H9 (cell line): ENCODE measurements at regions not wholly inside any gene's neighbourhood (a gene's known extent, or its start where the extent isn't known, plus 50 kb on each side); places are given as distances from the start of the nearest gene placed in this dataset.

ENCODE experiments used
- DNase-seq: peaks from one replicate; pipeline ENCODE4 v3.0.0-alpha.2; 2017
- H2AFZ ChIP-seq: one replicate; pipeline ENCODE4 v1.6.1; 2013; ENCODE audit warnings: mild to moderate bottlenecking, low read length, control low read depth, moderate library complexity
- H2AK5ac ChIP-seq: 2 replicates; pipeline ENCODE4 v1.6.1; 2013; ENCODE audit warnings: low read length, control low read depth, mixed read lengths; ENCODE audit not compliant: insufficient read length
- H2BK120ac ChIP-seq: one replicate; pipeline ENCODE4 v1.6.1; 2013; ENCODE audit warnings: low read depth, mild to moderate bottlenecking, low read length, control low read depth, inconsistent platforms; ENCODE audit not compliant: poor library complexity, severe bottlenecking
- H2BK12ac ChIP-seq: 2 replicates; pipeline ENCODE4 v1.6.1; 2013; ENCODE audit warnings: low read length, control low read depth, mixed read lengths, low read depth; ENCODE audit not compliant: insufficient read length
- H2BK15ac ChIP-seq: 2 replicates; pipeline ENCODE4 v1.6.1; 2013; ENCODE audit warnings: low read depth, low read length, control low read depth
- H2BK20ac ChIP-seq: one replicate; pipeline ENCODE4 v1.6.1; 2013; ENCODE audit warnings: low read depth, mild to moderate bottlenecking, low read length, control low read depth, inconsistent platforms; ENCODE audit not compliant: poor library complexity, severe bottlenecking
- H2BK5ac ChIP-seq: 2 replicates; pipeline ENCODE4 v1.6.1; 2013; ENCODE audit warnings: low read length, control low read depth, mixed read lengths; ENCODE audit not compliant: insufficient read length
- H3K14ac ChIP-seq: 2 replicates; pipeline ENCODE4 v1.6.1; 2013; ENCODE audit warnings: low read length, control low read depth; ENCODE audit not compliant: insufficient read depth
- H3K18ac ChIP-seq: 2 replicates; pipeline ENCODE4 v1.6.1; 2013; ENCODE audit warnings: low read depth, mild to moderate bottlenecking, mixed read lengths, low read length, control low read depth; ENCODE audit not compliant: insufficient read length
- H3K23ac ChIP-seq: 2 replicates; pipeline ENCODE4 v1.6.1; 2013; ENCODE audit warnings: low read length, control low read depth, mixed read lengths, low read depth; ENCODE audit not compliant: insufficient read length
- H3K23me2 ChIP-seq: 2 replicates; pipeline ENCODE4 v1.6.1; 2013; ENCODE audit warnings: low read depth, mild to moderate bottlenecking, mixed read lengths, low read length, control low read depth; ENCODE audit not compliant: insufficient read length, poor library complexity, severe bottlenecking
- H3K27ac ChIP-seq: 2 replicates; pipeline ENCODE4 v1.5.1; 2013; ENCODE audit warnings: low read length, control low read depth, mixed read lengths, low read depth; ENCODE audit not compliant: insufficient read length
- H3K27me3 ChIP-seq: 2 replicates; pipeline ENCODE4 v1.6.1; 2013; ENCODE audit warnings: low read length, control low read depth, inconsistent platforms; ENCODE audit not compliant: insufficient read depth
- H3K4ac ChIP-seq: 2 replicates; pipeline ENCODE4 v1.6.1; 2013; ENCODE audit warnings: low read depth, mild to moderate bottlenecking, control low read depth, inconsistent platforms, low read length, moderate library complexity
- H3K4me1 ChIP-seq: 2 replicates; pipeline ENCODE4 v1.6.1; 2013; ENCODE audit warnings: low read length, control low read depth, inconsistent platforms; ENCODE audit not compliant: insufficient read depth
- H3K4me2 ChIP-seq: 2 replicates; pipeline ENCODE4 v1.6.1; 2013; ENCODE audit warnings: low read length, control low read depth, mixed read lengths; ENCODE audit not compliant: insufficient read length, insufficient read depth
- H3K56ac ChIP-seq: 2 replicates; pipeline ENCODE4 v1.6.1; 2013; ENCODE audit warnings: low read depth, mild to moderate bottlenecking, mixed read lengths, low read length, control low read depth; ENCODE audit not compliant: insufficient read length
- H3K79me1 ChIP-seq: 2 replicates; pipeline ENCODE4 v1.6.1; 2013; ENCODE audit warnings: low read depth, mild to moderate bottlenecking, moderate library complexity, low read length, control low read depth, inconsistent platforms; ENCODE audit not compliant: insufficient read depth, poor library complexity, severe bottlenecking
- H3K79me2 ChIP-seq: 2 replicates; pipeline ENCODE4 v1.6.1; 2013; ENCODE audit warnings: low read length, control low read depth, inconsistent platforms; ENCODE audit not compliant: insufficient read depth
- H3K9ac ChIP-seq: 2 replicates; pipeline ENCODE4 v1.6.1; 2013; ENCODE audit warnings: low read length, control low read depth, mixed read lengths; ENCODE audit not compliant: insufficient read length; ENCODE audit errors: extremely low read depth
- H3K9me3 ChIP-seq: one replicate; pipeline ENCODE4 v1.6.1; 2013; ENCODE audit warnings: low read depth, low read length, inconsistent platforms; ENCODE audit not compliant: control insufficient read depth
- H3T11ph ChIP-seq: one replicate; pipeline ENCODE4 v1.6.1; 2013; ENCODE audit warnings: mild to moderate bottlenecking, low read length, control low read depth, inconsistent platforms
- H4K20me1 ChIP-seq: one replicate; pipeline ENCODE4 v1.6.1; 2013; ENCODE audit not compliant: control insufficient read depth, insufficient read length, insufficient read depth
- H4K5ac ChIP-seq: 2 replicates; pipeline ENCODE4 v1.6.1; 2013; ENCODE audit warnings: low read depth, mild to moderate bottlenecking, mixed read lengths, low read length, control low read depth; ENCODE audit not compliant: insufficient read length
- H4K8ac ChIP-seq: replicated peaks from 2 replicates; pipeline ENCODE4 v1.6.1; 2013; ENCODE audit warnings: low read length, control low read depth, mixed read lengths, low read depth; ENCODE audit not compliant: insufficient read length
- H4K91ac ChIP-seq: 2 replicates; pipeline ENCODE4 v1.6.1; 2013; ENCODE audit warnings: low read depth, mild to moderate bottlenecking, moderate library complexity, mixed read lengths, low read length, control low read depth; ENCODE audit not compliant: insufficient read length
- H3K27ac Mint-ChIP-seq, 3 experiments: 2 replicates in 2 of 3; 3 replicates in 1 of 3; pipeline ENCODE4 v1.8.0; 2020 to 2021; ENCODE audit warnings: mixed read lengths in 3 of 3, mild to moderate bottlenecking in 1 of 3, moderate library complexity in 1 of 3
- H3K27me3 Mint-ChIP-seq: 2 replicates; pipeline ENCODE4 v1.8.0; 2021; ENCODE audit warnings: low read depth, mild to moderate bottlenecking, moderate library complexity, mixed read lengths
- H3K36me3 Mint-ChIP-seq, 3 experiments: 2 replicates in 2 of 3; 3 replicates in 1 of 3; pipeline ENCODE4 v1.8.0; 2020 to 2021; ENCODE audit warnings: low read depth in 3 of 3, mixed read lengths in 3 of 3; ENCODE audit not compliant: insufficient read depth in 1 of 3
- H3K4me1 Mint-ChIP-seq, 2 experiments: 2 replicates each; pipeline ENCODE4 v1.8.0; 2020; ENCODE audit warnings: mixed read lengths in 2 of 2
- H3K4me3 Mint-ChIP-seq, 2 experiments: 2 replicates in 1 of 2; 3 replicates in 1 of 2; pipeline ENCODE4 v1.8.0; 2020 to 2021; ENCODE audit warnings: mild to moderate bottlenecking in 2 of 2, mixed read lengths in 2 of 2, moderate library complexity in 1 of 2
- H3K9me3 Mint-ChIP-seq, 2 experiments: 2 replicates in 1 of 2; 3 replicates in 1 of 2; pipeline ENCODE4 v1.8.0; 2020; ENCODE audit warnings: mild to moderate bottlenecking in 2 of 2, mixed read lengths in 2 of 2, moderate library complexity in 1 of 2
- WGBS: extraction: QIAGEN DNeasy Blood & Tissue Kit; methylation state at CpG from one replicate; pipeline ENCODE4 v1.1.7; 2013; ENCODE audit warnings: missing lambda C conversion rate, low lambda C conversion rate, mixed read lengths; ENCODE audit not compliant: insufficient read length; ENCODE audit errors: extremely low coverage; 5-methylcytosine and 5-hydroxymethylcytosine counted together
- TF ChIP-seq, protein P1 (sequence below): fragments of 200-600 bp; sonication (generic); conservative IDR thresholded peaks from 3 replicates; pipeline ENCODE4 v1.8.0; 2021; ENCODE audit warnings: antibody characterized with exemption, mild to moderate bottlenecking

DNA sequence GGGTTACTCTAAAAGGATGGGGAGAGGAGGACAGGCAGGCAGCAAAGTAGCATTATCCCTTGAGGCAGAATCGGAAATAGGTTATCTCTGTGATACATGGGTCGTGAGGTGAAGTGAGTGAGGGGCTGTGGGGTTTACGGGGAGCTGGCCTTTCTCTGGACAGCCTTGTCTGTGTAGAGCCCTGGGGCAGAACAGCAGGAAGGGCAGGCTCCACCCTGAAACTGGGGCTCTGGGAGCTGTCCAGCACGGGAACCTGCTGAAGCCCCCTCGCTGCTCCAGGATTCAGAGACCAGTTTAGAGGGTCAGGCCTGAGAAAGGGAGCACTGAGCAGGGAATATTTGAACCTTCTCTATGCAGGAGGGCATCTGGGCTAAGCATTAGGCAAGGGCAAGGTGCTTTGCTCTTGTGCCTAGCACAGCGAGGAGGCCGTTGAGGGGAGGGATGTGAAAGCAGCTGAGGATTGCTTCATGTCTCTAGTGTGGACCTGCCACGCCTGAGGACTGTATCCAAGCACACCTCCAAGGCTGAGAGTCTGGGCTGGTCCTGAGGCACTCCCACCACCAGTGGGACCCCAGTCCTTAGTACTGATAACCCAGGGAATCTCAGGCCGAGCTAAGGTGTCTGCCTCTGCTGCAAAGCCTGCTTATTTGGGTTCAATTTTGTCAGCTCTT lies 55.8 kb downstream of the NAV1 start:
- Histone ChIP-seq H4K5ac (no peak overlapping the region), H2AFZ (no peak overlapping the region), H3K27ac (no peak overlapping the region), H3K4me1 (peaks cover 7% of the 10 kb centered on the region; the same call in 1 of the 2 replicates), H3T11ph (no peak overlapping the region), H3K56ac (no peak overlapping the region), H3K27me3 (no peaks in the 10 kb centered on the region), H2BK12ac (no peak overlapping the region), H4K20me1 (no peaks in the 10 kb centered on the region), H3K79me2 (no peaks in the 10 kb centered on the region), H3K23me2 (no peaks in the 10 kb centered on the region), H3K9me3 (no peaks in the 10 kb centered on the region), H2BK5ac (no peak overlapping the region), H2AK5ac (no peak overlapping the region), H4K91ac (no peak overlapping the region), H3K14ac (no peak overlapping the region), H3K79me1 (no peaks in the 10 kb centered on the region), H3K18ac (no peak overlapping the region), H3K4me2 (no peak overlapping the region), H2BK15ac (no peak overlapping the region), H3K9ac (no peak overlapping the region), H2BK20ac (no peak overlapping the region), H2BK120ac (no peak overlapping the region), H3K23ac (no peak overlapping the region), H3K4ac (no peak overlapping the region), H4K8ac (no peak overlapping the region)
- Mint-ChIP-seq H3K27ac (no peak overlapping the region), H3K36me3 (no peaks in the 10 kb centered on the region; a peak in 1 of 7 replicates), H3K4me3 (no peak overlapping the region), H3K9me3 (no peaks in the 10 kb centered on the region; a peak in 1 of 5 replicates), H3K27me3 (peaks cover 4% of the 10 kb centered on the region), H3K4me1 (peaks cover 44 to 45% of the 10 kb centered on the region in 2 experiments)
- peak; percentile 76 for DNase-seq
- WGBS, result no CpG with 5 or more reads among the region's 9 CpGs
- TF ChIP-seq, protein P1, sequence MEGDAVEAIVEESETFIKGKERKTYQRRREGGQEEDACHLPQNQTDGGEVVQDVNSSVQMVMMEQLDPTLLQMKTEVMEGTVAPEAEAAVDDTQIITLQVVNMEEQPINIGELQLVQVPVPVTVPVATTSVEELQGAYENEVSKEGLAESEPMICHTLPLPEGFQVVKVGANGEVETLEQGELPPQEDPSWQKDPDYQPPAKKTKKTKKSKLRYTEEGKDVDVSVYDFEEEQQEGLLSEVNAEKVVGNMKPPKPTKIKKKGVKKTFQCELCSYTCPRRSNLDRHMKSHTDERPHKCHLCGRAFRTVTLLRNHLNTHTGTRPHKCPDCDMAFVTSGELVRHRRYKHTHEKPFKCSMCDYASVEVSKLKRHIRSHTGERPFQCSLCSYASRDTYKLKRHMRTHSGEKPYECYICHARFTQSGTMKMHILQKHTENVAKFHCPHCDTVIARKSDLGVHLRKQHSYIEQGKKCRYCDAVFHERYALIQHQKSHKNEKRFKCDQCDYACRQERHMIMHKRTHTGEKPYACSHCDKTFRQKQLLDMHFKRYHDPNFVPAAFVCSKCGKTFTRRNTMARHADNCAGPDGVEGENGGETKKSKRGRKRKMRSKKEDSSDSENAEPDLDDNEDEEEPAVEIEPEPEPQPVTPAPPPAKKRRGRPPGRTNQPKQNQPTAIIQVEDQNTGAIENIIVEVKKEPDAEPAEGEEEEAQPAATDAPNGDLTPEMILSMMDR, result no peak
